Endothelial cell (in vitro differentiated cells): ENCODE measurements at regions not wholly inside any gene's neighbourhood (a gene's known extent, or its start where the extent isn't known, plus 50 kb on each side); places are given as distances from the start of the nearest gene placed in this dataset.

Experiments used
- DNase-seq: peaks from one replicate; pipeline ENCODE4 v3.0.0; 2021; ENCODE audit warnings: low spot score
- H3K27ac Mint-ChIP-seq: one replicate; pipeline ENCODE4 v1.8.0; 2021; ENCODE audit warnings: mixed read lengths, inconsistent platforms; ENCODE audit not compliant: unreplicated experiment
- H3K27me3 Mint-ChIP-seq: one replicate; pipeline ENCODE4 v1.8.0; 2021; ENCODE audit warnings: mild to moderate bottlenecking, moderate library complexity, mixed read lengths, inconsistent platforms; ENCODE audit not compliant: unreplicated experiment
- H3K36me3 Mint-ChIP-seq: one replicate; pipeline ENCODE4 v1.8.0; 2021; ENCODE audit warnings: mild to moderate bottlenecking, low read depth, mixed read lengths, inconsistent platforms; ENCODE audit not compliant: unreplicated experiment
- H3K4me1 Mint-ChIP-seq: one replicate; pipeline ENCODE4 v1.8.0; 2021; ENCODE audit warnings: mild to moderate bottlenecking, mixed read lengths, inconsistent platforms; ENCODE audit not compliant: unreplicated experiment
- H3K4me3 Mint-ChIP-seq: one replicate; pipeline ENCODE4 v1.8.0; 2021; ENCODE audit warnings: mild to moderate bottlenecking, mixed read lengths, inconsistent platforms; ENCODE audit not compliant: unreplicated experiment
- H3K9me3 Mint-ChIP-seq: one replicate; pipeline ENCODE4 v1.8.0; 2021; ENCODE audit warnings: mixed read lengths, inconsistent platforms; ENCODE audit not compliant: unreplicated experiment
- TF ChIP-seq, protein P1 (sequence below): fragments of 200-600 bp; sonication (generic); IDR thresholded peaks from one replicate; pipeline ENCODE4 v1.5.0; 2021; ENCODE audit warnings: antibody characterized with exemption; ENCODE audit not compliant: unreplicated experiment

DNA sequence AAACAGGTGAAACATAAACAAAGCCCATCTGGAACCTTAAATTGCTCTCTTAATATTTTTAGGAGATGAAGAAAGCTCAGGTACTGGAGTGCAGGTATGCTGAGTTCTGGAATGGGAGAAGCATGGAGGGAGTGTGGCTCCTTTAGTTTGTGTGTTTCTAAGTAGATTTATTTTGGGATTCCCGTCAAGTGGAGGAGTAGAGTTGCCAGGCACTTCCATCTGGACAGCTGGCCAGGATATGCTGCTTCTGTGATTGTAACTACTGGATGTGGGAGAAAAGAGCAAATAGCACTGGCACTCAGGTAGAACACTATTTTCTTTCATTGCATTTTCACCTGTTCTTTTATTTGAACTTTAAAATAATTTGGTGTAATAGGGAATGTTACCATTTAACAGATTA, 182.3 kb upstream of the MAST4 start:
- DNase-seq = no peak
- H3K4me3 Mint-ChIP-seq = no peak overlapping the region
- no peaks in the 10 kb centered on the region for H3K9me3 Mint-ChIP-seq
- H3K4me1 Mint-ChIP-seq = no peaks in the 10 kb centered on the region
- peaks cover 3% of the 10 kb centered on the region for H3K36me3 Mint-ChIP-seq
- TF ChIP-seq, protein P1, sequence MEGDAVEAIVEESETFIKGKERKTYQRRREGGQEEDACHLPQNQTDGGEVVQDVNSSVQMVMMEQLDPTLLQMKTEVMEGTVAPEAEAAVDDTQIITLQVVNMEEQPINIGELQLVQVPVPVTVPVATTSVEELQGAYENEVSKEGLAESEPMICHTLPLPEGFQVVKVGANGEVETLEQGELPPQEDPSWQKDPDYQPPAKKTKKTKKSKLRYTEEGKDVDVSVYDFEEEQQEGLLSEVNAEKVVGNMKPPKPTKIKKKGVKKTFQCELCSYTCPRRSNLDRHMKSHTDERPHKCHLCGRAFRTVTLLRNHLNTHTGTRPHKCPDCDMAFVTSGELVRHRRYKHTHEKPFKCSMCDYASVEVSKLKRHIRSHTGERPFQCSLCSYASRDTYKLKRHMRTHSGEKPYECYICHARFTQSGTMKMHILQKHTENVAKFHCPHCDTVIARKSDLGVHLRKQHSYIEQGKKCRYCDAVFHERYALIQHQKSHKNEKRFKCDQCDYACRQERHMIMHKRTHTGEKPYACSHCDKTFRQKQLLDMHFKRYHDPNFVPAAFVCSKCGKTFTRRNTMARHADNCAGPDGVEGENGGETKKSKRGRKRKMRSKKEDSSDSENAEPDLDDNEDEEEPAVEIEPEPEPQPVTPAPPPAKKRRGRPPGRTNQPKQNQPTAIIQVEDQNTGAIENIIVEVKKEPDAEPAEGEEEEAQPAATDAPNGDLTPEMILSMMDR = no peak
- H3K27ac Mint-ChIP-seq = no peak overlapping the region
- H3K27me3 Mint-ChIP-seq = peaks cover 2% of the 10 kb centered on the region

DNA sequence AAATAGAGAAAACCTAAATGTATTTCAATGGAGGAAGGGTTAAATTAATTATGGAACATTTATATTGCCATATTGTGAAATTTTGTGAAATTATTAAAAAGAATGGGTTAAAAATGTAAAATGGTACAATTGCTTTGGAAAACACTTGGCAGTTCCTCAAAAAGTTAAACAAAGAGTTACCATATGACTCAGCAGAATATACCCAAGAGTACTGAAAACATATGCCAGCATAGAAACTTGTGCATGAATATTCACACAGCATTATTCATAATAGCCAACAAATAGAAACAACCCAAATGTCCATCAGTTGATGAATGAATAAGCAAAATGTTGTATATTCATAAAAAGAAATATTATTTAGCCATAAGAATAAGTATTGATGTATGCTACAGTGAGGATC, 181.0 kb upstream of the MAST4 start:
- no peaks in the 10 kb centered on the region for H3K4me1 Mint-ChIP-seq
- no peak overlapping the region for H3K4me3 Mint-ChIP-seq
- H3K9me3 Mint-ChIP-seq = no peaks in the 10 kb centered on the region
- TF ChIP-seq, protein P1 = no peak
- no peaks in the 10 kb centered on the region for H3K27me3 Mint-ChIP-seq
- H3K36me3 Mint-ChIP-seq = peaks cover 3% of the 10 kb centered on the region
- no peak for DNase-seq
- H3K27ac Mint-ChIP-seq = no peak overlapping the region

DNA sequence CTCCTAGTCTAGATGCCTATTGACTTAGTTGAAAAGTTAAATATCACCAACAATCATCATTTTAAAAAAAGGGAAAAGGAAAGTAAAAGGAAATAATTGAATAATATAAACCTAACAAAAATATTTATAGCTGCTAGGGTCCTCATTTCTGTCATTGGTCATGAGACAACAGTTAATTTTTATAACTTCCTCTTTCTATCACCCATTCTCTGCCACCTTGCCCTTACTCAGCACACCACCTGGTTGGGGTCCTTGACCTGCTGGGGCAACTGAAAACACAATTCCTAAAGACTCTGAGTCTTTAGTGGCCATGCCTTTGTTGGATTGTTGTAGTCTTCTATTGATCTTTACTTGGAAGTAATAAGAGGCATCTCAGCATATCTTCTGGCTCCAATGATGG, 179.5 kb upstream of the MAST4 start:
- no peaks in the 10 kb centered on the region for H3K36me3 Mint-ChIP-seq
- DNase-seq = no peak
- H3K9me3 Mint-ChIP-seq = no peaks in the 10 kb centered on the region
- H3K4me3 Mint-ChIP-seq = no peak overlapping the region
- TF ChIP-seq, protein P1 = no peak
- H3K27me3 Mint-ChIP-seq = no peaks in the 10 kb centered on the region
- H3K4me1 Mint-ChIP-seq = no peaks in the 10 kb centered on the region
- no peak overlapping the region for H3K27ac Mint-ChIP-seq

DNA sequence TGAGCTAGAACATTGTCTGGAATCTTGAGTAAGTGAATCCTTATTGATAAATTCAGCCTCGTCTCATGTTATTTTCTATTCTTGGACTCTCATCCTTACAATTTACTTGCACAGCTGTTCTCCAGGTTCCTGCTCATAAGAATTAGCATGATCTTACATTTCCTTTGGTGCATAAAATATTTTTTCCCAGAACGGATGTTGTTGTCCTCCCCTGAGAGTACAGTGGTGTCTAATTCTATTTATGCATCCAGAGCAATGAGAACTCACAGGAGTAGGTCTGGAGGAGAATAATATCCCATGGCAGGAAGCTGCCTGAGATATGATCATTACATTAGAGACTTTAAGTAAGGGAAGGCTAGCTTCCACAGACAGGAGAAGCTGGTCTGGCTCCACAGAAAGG, 178.4 kb upstream of the MAST4 start:
- Mint-ChIP-seq H3K4me1 (no peaks in the 10 kb centered on the region), H3K27me3 (no peaks in the 10 kb centered on the region), H3K27ac (no peak overlapping the region), H3K36me3 (no peaks in the 10 kb centered on the region), H3K9me3 (no peaks in the 10 kb centered on the region), H3K4me3 (no peak overlapping the region)
- no peak for DNase-seq
- TF ChIP-seq, protein P1 = no peak

DNA sequence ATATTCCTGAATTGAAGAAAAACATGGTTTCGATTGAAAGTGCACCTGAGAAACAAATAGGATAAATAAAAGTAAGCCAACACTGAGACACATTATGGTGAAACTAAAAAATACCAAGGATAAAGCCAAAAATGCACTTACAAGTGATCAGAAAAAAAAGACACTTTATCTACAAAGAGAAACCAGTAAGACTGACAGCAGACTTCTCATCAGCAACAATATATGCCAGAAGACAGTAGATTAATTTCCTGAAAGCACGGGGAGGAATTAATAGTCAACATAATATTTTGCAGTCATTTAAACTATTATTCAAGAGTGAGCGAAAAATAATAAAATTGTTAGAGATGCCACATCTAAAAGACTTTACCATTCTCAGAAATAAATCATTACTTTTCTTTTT, 172.7 kb upstream of the MAST4 start:
- Mint-ChIP-seq H3K36me3 (no peaks in the 10 kb centered on the region), H3K27ac (no peak overlapping the region), H3K4me3 (no peak overlapping the region), H3K27me3 (no peaks in the 10 kb centered on the region), H3K9me3 (no peaks in the 10 kb centered on the region), H3K4me1 (peaks cover 3% of the 10 kb centered on the region)
- TF ChIP-seq, protein P1 = no peak
- no peak for DNase-seq
